Thymus (tissue), 11 donors: ENCODE measurements at regions not wholly inside any gene's neighbourhood (a gene's known extent, or its start where the extent isn't known, plus 50 kb on each side); places are given as distances from the start of the nearest gene placed in this dataset.

Source experiments
- DNase-seq, 9 donors: peaks; one replicate each; pipeline ENCODE4 v3.0.0-alpha.2; 2013; ENCODE audit warnings: low spot score in 9 of 9, low read depth in 6 of 9, missing footprints in 1 of 9
- H3K27ac ChIP-seq, 2 donors: one replicate each; pipeline ENCODE4 v1.5.1; 2013; ENCODE audit warnings: control low read depth in 1 of 2, low read depth in 1 of 2, low read length in 1 of 2, mild to moderate bottlenecking in 1 of 2, moderate library complexity in 1 of 2
- H3K27me3 ChIP-seq, 2 donors: one replicate each; pipeline ENCODE4 v1.5.1; 2013; ENCODE audit warnings: low read length in 1 of 2; ENCODE audit not compliant: control insufficient read depth in 2 of 2, insufficient read depth in 1 of 2
- H3K36me3 ChIP-seq, 2 donors: one replicate each; pipeline ENCODE4 v1.5.1; 2013; ENCODE audit warnings: low read length in 1 of 2, mild to moderate bottlenecking in 1 of 2, moderate library complexity in 1 of 2; ENCODE audit not compliant: control insufficient read depth in 2 of 2, insufficient read depth in 2 of 2
- H3K4me1 ChIP-seq, 2 donors: one replicate each; pipeline ENCODE4 v1.5.1; 2013; ENCODE audit warnings: low read length in 2 of 2; ENCODE audit not compliant: control insufficient read depth in 2 of 2, insufficient read depth in 2 of 2
- H3K4me3 ChIP-seq, 2 donors: one replicate each; pipeline ENCODE4 v1.5.1; 2013; ENCODE audit warnings: low read length in 2 of 2, control low read depth in 1 of 2, mild to moderate bottlenecking in 1 of 2
- H3K9me3 ChIP-seq, 2 donors: one replicate each; pipeline ENCODE4 v1.5.1; 2013; ENCODE audit warnings: low read length in 1 of 2, mild to moderate bottlenecking in 1 of 2; ENCODE audit not compliant: control insufficient read depth in 2 of 2, insufficient read depth in 1 of 2
- whole genome bisulfite sequencing: extraction: QIAGEN DNeasy Blood & Tissue Kit; methylation state at CpG from one replicate; pipeline ENCODE4 v1.1.7; 2013; 5-methylcytosine and 5-hydroxymethylcytosine counted together
- donor health status: healthy.

- peak in 1 of 9 donors; percentile 9 for DNase-seq
- 77% methylated on average over 8 of the region's 8 CpGs for WGBS
- Histone ChIP-seq H3K36me3 (no peaks in the 10 kb centered on the region), H3K27ac (peak overlapping the region in 1 of 2 donors; percentile 12), H3K4me3 (no peak overlapping the region), H3K27me3 (no peaks in the 10 kb centered on the region), H3K4me1 (no peaks in the 10 kb centered on the region), H3K9me3 (no peaks in the 10 kb centered on the region)
Observed at GRCh38 chr20:23257848-23258746, 92.5 kb upstream of the NXT1 start.

DNA sequence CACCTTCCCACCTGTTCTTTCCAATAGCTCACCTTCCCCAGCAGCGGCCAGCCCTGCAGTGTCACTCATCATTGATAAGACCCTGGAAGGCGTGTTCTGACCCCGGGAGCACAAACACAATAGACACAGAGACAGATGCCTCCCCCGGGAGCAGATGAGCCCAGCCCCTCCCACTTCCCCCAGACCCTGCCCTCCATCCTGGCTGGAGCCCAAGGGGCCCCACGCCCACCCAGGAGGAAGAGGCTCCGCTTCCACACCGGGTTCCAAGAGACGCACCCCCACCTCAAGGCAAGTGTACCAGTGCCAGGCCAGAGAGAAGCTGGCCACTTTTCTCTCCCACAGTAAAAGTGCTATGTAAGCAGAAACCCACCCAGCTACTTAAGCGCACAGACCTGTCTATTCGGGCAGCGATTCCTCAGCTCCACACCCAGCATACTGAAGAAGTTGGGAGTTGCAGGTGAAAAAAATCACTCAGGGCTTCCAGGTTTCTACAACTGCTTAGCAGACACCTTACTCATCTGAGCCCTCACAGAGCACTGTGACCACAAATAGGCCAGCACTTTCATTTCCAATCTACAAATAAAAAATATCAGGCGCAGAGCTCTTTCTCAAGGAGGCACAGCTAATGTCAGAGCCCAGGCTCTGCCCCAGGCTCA lies 93.4 kb upstream of the NXT1 start:
- DNase-seq, result no peak
- no peaks in the 10 kb centered on the region for H3K9me3 ChIP-seq
- H3K27me3 ChIP-seq, result no peaks in the 10 kb centered on the region
- WGBS, result 76% methylated on average over 12 of the region's 12 CpGs
- H3K27ac ChIP-seq, result no peak overlapping the region
- H3K36me3 ChIP-seq, result no peaks in the 10 kb centered on the region
- no peaks in the 10 kb centered on the region for H3K4me1 ChIP-seq
- H3K4me3 ChIP-seq, result no peak overlapping the region

DNA sequence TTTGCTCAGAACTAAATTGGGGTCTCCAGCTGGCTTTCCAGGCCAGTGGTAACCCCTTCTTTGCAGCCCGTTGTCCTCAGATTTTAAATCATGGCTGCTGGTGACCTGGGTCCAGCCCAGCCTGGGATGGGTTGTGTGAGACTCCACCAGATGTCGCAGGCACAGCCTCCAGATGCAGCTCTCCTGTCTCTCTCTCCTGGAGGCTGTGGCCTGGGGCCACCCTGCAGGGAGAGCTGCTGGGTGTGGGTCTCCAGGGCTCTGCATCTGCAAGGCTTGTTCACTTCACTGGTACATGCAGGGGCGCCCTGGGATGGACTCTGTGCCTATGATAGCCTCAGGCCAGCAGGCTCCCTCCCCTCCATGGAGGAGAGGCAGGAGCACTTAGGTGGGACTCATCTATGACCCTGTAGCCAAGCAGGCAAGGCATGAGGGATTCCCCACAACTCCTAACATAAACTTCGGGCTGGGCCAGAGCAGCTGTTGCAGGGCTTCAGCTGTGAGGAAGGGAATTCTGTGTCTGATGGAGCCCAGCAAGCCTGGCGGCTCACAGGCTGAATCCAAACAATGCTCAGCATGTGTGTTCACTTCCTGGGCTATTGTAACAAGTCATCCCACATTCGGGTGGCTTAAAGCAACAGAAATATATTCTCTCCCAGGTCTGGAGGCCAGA lies 94.7 kb upstream of the NXT1 start:
- 89% methylated on average over 6 of the region's 6 CpGs for WGBS
- Histone ChIP-seq H3K36me3 (no peaks in the 10 kb centered on the region), H3K9me3 (no peaks in the 10 kb centered on the region), H3K4me3 (no peak overlapping the region), H3K4me1 (no peaks in the 10 kb centered on the region), H3K27me3 (no peaks in the 10 kb centered on the region), H3K27ac (no peak overlapping the region)
- no peak for DNase-seq

GRCh38 chr20:23255106-23255505 lies 95.5 kb upstream of the NXT1 start:
- no peaks in the 10 kb centered on the region for H3K27me3 ChIP-seq
- no peak overlapping the region for H3K27ac ChIP-seq
- no peaks in the 10 kb centered on the region for H3K36me3 ChIP-seq
- no peaks in the 10 kb centered on the region for H3K9me3 ChIP-seq
- no peak for DNase-seq
- no peak overlapping the region for H3K4me3 ChIP-seq
- H3K4me1 ChIP-seq, result no peaks in the 10 kb centered on the region
- WGBS, result 89% methylated on average over 6 of the region's 6 CpGs

DNA sequence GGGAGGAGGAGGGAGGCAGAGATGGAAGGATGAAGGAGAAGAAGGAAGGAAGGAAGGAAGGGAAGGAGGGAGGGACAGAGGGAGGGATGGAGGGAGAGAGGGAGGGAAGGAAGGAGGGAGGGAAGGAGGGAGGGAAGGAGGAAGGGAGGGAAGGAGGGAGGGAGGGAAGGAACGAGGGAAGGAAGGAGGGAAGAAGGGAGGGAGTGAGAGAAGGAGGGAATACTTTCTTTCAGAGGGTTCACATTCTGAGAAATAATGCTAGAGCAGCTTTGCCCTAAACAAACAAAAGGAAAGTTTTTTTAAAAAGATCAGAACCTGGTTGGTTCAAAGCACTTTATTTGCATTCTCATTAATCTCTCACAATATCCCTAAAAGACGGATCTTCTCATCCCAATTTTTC lies 96.1 kb upstream of the NXT1 start:
- Histone ChIP-seq H3K27ac (no peak overlapping the region), H3K4me1 (no peaks in the 10 kb centered on the region), H3K36me3 (no peaks in the 10 kb centered on the region), H3K27me3 (no peaks in the 10 kb centered on the region), H3K9me3 (no peaks in the 10 kb centered on the region), H3K4me3 (no peak overlapping the region)
- no peak for DNase-seq
- WGBS, result 76% methylated on average over 2 of the region's 2 CpGs

- DNase-seq, result no peak
- no peak overlapping the region for H3K4me3 ChIP-seq
- no peaks in the 10 kb centered on the region for H3K9me3 ChIP-seq
- no peak overlapping the region for H3K27ac ChIP-seq
- no peaks in the 10 kb centered on the region for H3K4me1 ChIP-seq
- WGBS, result 85% methylated on average over 5 of the region's 5 CpGs
- no peaks in the 10 kb centered on the region for H3K36me3 ChIP-seq
- H3K27me3 ChIP-seq, result no peaks in the 10 kb centered on the region
Observed at GRCh38 chr20:23254034-23254433, 96.6 kb upstream of the NXT1 start.

DNA sequence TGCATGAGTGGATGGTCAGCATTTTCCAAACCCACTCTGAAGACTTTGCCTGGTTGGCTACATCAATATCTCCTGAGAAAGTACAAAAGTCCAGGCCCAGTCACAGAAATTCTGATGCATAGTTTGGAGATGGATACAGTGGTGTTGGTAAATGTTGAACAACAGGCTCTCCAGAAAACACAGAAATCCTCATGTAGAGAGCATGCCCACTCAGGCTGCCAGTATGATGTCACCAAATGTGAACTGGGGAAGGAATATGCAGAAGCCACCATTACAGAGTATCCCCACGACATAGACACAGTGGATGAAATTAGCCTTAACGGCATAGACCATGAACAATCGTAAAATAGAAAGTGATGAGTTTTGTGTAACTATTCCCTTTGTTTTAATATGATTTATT lies 97.1 kb upstream of the NXT1 start:
- Histone ChIP-seq H3K36me3 (no peaks in the 10 kb centered on the region), H3K4me3 (no peak overlapping the region), H3K4me1 (no peaks in the 10 kb centered on the region), H3K27me3 (no peaks in the 10 kb centered on the region), H3K27ac (no peak overlapping the region), H3K9me3 (no peaks in the 10 kb centered on the region)
- DNase-seq, result no peak
- WGBS, result 96% methylated on average over 3 of the region's 3 CpGs

GRCh38 chr20:23251779-23252178 lies 98.8 kb upstream of the NXT1 start:
- no peaks in the 10 kb centered on the region for H3K4me1 ChIP-seq
- peaks cover 0 to 2% of the 10 kb centered on the region in 2 donors for H3K27me3 ChIP-seq
- no peaks in the 10 kb centered on the region for H3K36me3 ChIP-seq
- H3K27ac ChIP-seq, result no peak overlapping the region
- H3K4me3 ChIP-seq, result no peak overlapping the region
- no peaks in the 10 kb centered on the region for H3K9me3 ChIP-seq
- no peak for DNase-seq
- WGBS, result 91% methylated on average over 6 of the region's 6 CpGs

DNA sequence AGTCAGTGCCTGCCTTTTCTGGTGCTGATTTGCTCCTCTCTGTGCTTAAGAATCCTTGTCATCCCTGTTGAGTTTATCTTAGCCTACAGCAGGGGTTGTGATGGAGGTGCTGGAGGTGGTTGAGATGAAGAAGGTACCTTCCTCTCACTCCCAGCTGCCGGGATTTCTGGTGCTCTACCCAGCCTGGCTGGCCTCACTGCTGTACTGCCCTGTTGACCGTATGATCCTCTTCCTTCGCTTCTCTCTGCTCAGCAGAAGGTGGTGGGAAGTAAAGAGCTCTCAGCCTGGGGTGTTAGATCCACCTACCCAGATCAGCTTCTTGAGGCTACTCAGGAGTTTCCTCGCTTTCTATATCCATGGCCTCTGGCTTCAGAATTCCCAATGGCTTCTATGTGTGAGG lies 101.0 kb upstream of the NXT1 start:
- H3K4me1 ChIP-seq, result no peaks in the 10 kb centered on the region
- WGBS, result 92% methylated on average over 4 of the region's 4 CpGs
- no peaks in the 10 kb centered on the region for H3K9me3 ChIP-seq
- H3K27me3 ChIP-seq, result peaks cover 0 to 2% of the 10 kb centered on the region in 2 donors
- H3K27ac ChIP-seq, result no peak overlapping the region
- H3K36me3 ChIP-seq, result no peaks in the 10 kb centered on the region
- no peak for DNase-seq
- H3K4me3 ChIP-seq, result no peak overlapping the region
